Loucy (cell line): ENCODE measurements at regions not wholly inside any gene's neighbourhood (a gene's known extent, or its start where the extent isn't known, plus 50 kb on each side); places are given as distances from the start of the nearest gene placed in this dataset.

Experiments
- H2AFZ ChIP-seq: fragments of 200-600 bp; sonication (generic); 2 replicates; pipeline ENCODE4 v1.6.0; 2016; ENCODE audit warnings: antibody characterized with exemption, mild to moderate bottlenecking, low read length, moderate library complexity
- H3F3A ChIP-seq: fragments of 200-600 bp; 2 replicates; pipeline ENCODE4 v1.6.0; 2016; ENCODE audit warnings: antibody characterized with exemption, low read depth, mild to moderate bottlenecking
- H3K27me3 ChIP-seq: fragments of 200-600 bp; sonication (generic); 2 replicates; pipeline ENCODE4 v1.6.1; 2014; ENCODE audit warnings: low read length, mild to moderate bottlenecking; ENCODE audit not compliant: insufficient read depth, poor library complexity, severe bottlenecking
- H3K36me3 ChIP-seq: fragments of 200-600 bp; sonication (generic); 2 replicates; pipeline ENCODE4 v1.6.1; 2016; ENCODE audit warnings: low read length; ENCODE audit not compliant: insufficient read depth
- H3K4me1 ChIP-seq: fragments of 200-600 bp; sonication (generic); 2 replicates; pipeline ENCODE4 v1.5.1; 2014; ENCODE audit warnings: low read length, mild to moderate bottlenecking; ENCODE audit not compliant: insufficient read depth, poor library complexity, severe bottlenecking
- H3K4me2 ChIP-seq: fragments of 200-600 bp; sonication (generic); 2 replicates; pipeline ENCODE4 v1.6.0; 2014; ENCODE audit warnings: antibody characterized with exemption, low read length, low read depth, mild to moderate bottlenecking; ENCODE audit not compliant: poor library complexity, severe bottlenecking
- H3K4me3 ChIP-seq: fragments of 200-600 bp; sonication (generic); 2 replicates; pipeline ENCODE4 v1.5.1; 2014; ENCODE audit warnings: low read length, mild to moderate bottlenecking, mixed read lengths; ENCODE audit not compliant: poor library complexity, severe bottlenecking
- H3K79me2 ChIP-seq: fragments of 200-600 bp; sonication (generic); 2 replicates; pipeline ENCODE4 v1.6.1; 2014; ENCODE audit warnings: low read length; ENCODE audit not compliant: insufficient read depth
- H3K9ac ChIP-seq: fragments of 200-600 bp; sonication (generic); 2 replicates; pipeline ENCODE4 v1.6.0; 2014; ENCODE audit warnings: mild to moderate bottlenecking, low read depth, low read length, moderate library complexity; ENCODE audit not compliant: poor library complexity, severe bottlenecking
- H3K9me2 ChIP-seq: fragments of 200-600 bp; sonication (generic); replicated peaks from 2 replicates; pipeline ENCODE4 v1.6.1; 2016; ENCODE audit warnings: low read depth, low read length, mixed read lengths
- H3K9me3 ChIP-seq: fragments of 200-600 bp; sonication (generic); 2 replicates; pipeline ENCODE4 v1.6.1; 2014; ENCODE audit warnings: mild to moderate bottlenecking, antibody characterized with exemption, low read length, low read depth; ENCODE audit not compliant: insufficient read depth
- H4K20me1 ChIP-seq: fragments of 200-600 bp; sonication (generic); 2 replicates; pipeline ENCODE4 v1.6.0; 2014; ENCODE audit warnings: antibody characterized with exemption, low read length, mild to moderate bottlenecking; ENCODE audit not compliant: insufficient read depth, poor library complexity, severe bottlenecking
- CTCF ChIP-seq: fragments of 200-600 bp; sonication (generic); conservative IDR thresholded peaks from 2 replicates; pipeline ENCODE4 v1.5.1; 2014; ENCODE audit warnings: mild to moderate bottlenecking, antibody characterized with exemption, low read length
- EZH2phosphoT487 ChIP-seq: fragments of 200-600 bp; IDR thresholded peaks from 2 replicates; pipeline ENCODE4 v1.6.1; 2018; ENCODE audit warnings: antibody characterized with exemption, mild to moderate bottlenecking, moderate library complexity, borderline replicate concordance

GRCh38 chr6:14711704-14712379, 534.0 kb upstream of the JARID2 start:
- Histone ChIP-seq H3K4me2 (no peak overlapping the region), H3F3A (no peaks in the 10 kb centered on the region), H3K9me3 (no peaks in the 10 kb centered on the region), H4K20me1 (no peaks in the 10 kb centered on the region), H2AFZ (no peak overlapping the region), H3K79me2 (no peaks in the 10 kb centered on the region), H3K4me3 (no peak overlapping the region), H3K9me2 (no peaks in the 10 kb centered on the region), H3K36me3 (no peaks in the 10 kb centered on the region), H3K27me3 (no peaks in the 10 kb centered on the region), H3K9ac (peak overlapping the region; percentile 68), H3K4me1 (peaks cover 72% of the 10 kb centered on the region)
- no peak for TF ChIP-seq CTCF
- no peak for TF ChIP-seq EZH2phosphoT487

DNA sequence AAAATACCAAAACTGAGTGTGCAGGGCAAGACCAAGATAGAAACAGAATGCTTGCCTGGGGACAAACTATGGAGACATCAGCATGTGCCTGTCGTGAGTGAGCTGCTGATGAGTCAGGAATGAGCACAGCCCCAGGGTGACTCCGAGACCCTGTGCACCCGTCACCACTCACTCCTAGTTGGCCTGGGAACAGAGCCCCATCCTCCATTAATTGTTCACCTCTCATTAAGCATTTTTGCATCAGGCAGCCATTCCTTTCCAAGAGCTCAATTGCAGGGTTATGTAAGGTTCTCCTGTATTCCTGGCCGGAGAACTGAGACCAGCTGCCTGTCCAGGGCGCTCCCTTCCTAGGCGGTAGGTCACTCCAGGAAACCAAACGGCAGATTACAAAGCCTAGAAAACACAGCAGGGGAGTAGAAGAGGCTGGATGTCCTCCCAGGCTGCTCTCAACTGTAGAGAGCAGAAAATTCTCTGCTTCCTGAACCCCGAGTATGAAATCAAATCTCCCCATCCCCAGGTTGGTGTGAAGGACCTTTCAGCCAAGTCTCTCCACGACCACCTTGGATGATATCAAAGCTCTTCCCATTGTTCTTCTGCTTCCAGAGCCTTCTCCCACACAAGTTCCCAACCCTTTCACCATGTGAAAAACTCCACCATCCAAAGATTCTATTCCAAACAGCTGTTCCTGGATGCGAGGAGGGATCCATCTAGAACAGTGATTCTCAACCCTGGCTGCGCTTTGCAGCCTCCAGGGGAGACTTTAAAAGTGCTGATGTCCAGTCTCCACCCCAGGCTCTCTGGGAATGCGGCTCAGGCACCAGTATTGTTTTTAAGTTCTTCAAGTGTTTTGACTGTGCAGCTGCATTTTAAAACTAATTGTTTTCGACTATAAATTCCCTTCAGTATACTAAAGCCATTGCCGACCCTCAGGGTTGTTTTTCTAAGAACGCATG, 532.6 kb upstream of the JARID2 start:
- H3K9ac ChIP-seq: peak overlapping the region; percentile 27
- no peaks in the 10 kb centered on the region for H3F3A ChIP-seq
- no peak overlapping the region for H3K4me2 ChIP-seq
- H3K36me3 ChIP-seq: no peaks in the 10 kb centered on the region
- TF ChIP-seq CTCF (no peak), EZH2phosphoT487 (no peak)
- H3K4me1 ChIP-seq: peaks cover 68% of the 10 kb centered on the region
- no peak overlapping the region for H2AFZ ChIP-seq
- H3K79me2 ChIP-seq: no peaks in the 10 kb centered on the region
- H3K4me3 ChIP-seq: no peak overlapping the region
- H4K20me1 ChIP-seq: no peaks in the 10 kb centered on the region
- no peaks in the 10 kb centered on the region for H3K9me3 ChIP-seq
- no peaks in the 10 kb centered on the region for H3K9me2 ChIP-seq
- no peaks in the 10 kb centered on the region for H3K27me3 ChIP-seq

- Histone ChIP-seq H3K9me2 (no peaks in the 10 kb centered on the region), H2AFZ (no peak overlapping the region), H3K9me3 (no peaks in the 10 kb centered on the region), H3K4me2 (no peak overlapping the region), H3K27me3 (no peaks in the 10 kb centered on the region), H3K4me3 (no peak overlapping the region), H4K20me1 (no peaks in the 10 kb centered on the region), H3K9ac (peak overlapping the region; percentile 27), H3K36me3 (no peaks in the 10 kb centered on the region), H3K79me2 (no peaks in the 10 kb centered on the region), H3K4me1 (peaks cover 69% of the 10 kb centered on the region), H3F3A (no peaks in the 10 kb centered on the region)
- no peak for TF ChIP-seq CTCF
- TF ChIP-seq EZH2phosphoT487: no peak
Measured at GRCh38 chr6:14713966-14714631, 531.8 kb upstream of the JARID2 start.
